ENCODE measurements at regions not wholly inside any gene's neighbourhood (a gene's known extent, or its start where the extent isn't known, plus 50 kb on each side); places are given as distances from the start of the nearest gene placed in this dataset.
A peak's percentile ranks its signal among the peaks of the same experiment; 100 is the strongest.

- Histone ChIP-seq H3K4me1 (no peaks in the 10 kb centered on the region), H3K27me3 (no peaks in the 10 kb centered on the region), H3K27ac (no peak overlapping the region), H3K4me3 (no peak overlapping the region), H3K9me3 (no peaks in the 10 kb centered on the region), H3K36me3 (no peaks in the 10 kb centered on the region)
- DNase-seq (no peak), ATAC-seq (no peak)
- intact Hi-C loops (cut with DNase I): no loop called here
- no peak for TF ChIP-seq CTCF (IDR thresholded peaks at IDR 0.05)
These were observed 129.9 kb upstream of the BANK1 start for GRCh38 chr4:101660607-101661006.

- intact Hi-C loops (cut with DNase I): no loop called here
- Histone ChIP-seq H3K4me1 (no peaks in the 10 kb centered on the region), H3K4me3 (no peak overlapping the region), H3K27ac (no peak overlapping the region), H3K9me3 (no peaks in the 10 kb centered on the region), H3K27me3 (no peaks in the 10 kb centered on the region), H3K36me3 (no peaks in the 10 kb centered on the region)
- ATAC-seq: no peak
- DNase-seq: no peak
- no peak for TF ChIP-seq CTCF (IDR thresholded peaks at IDR 0.05)
These were observed 134.7 kb upstream of the BANK1 start for GRCh38 chr4:101655857-101656256.

GRCh38 chr4:101655005-101655404 is 135.5 kb upstream of the BANK1 start:
- no peak overlapping the region for H3K27ac ChIP-seq
- DNase-seq: no peak
- H3K4me1 ChIP-seq: no peaks in the 10 kb centered on the region
- H3K27me3 ChIP-seq: no peaks in the 10 kb centered on the region
- TF ChIP-seq CTCF (IDR thresholded peaks at IDR 0.05): no peak
- no peak overlapping the region for H3K4me3 ChIP-seq
- H3K9me3 ChIP-seq: no peaks in the 10 kb centered on the region
- H3K36me3 ChIP-seq: no peaks in the 10 kb centered on the region
- intact Hi-C loops (cut with DNase I): no loop called here
- no peak for ATAC-seq

- Histone ChIP-seq H3K27me3 (no peaks in the 10 kb centered on the region), H3K9me3 (no peaks in the 10 kb centered on the region), H3K27ac (no peak overlapping the region), H3K4me3 (no peak overlapping the region), H3K4me1 (no peaks in the 10 kb centered on the region), H3K36me3 (no peaks in the 10 kb centered on the region)
- intact Hi-C loops (cut with DNase I): no loop called here
- ATAC-seq: no peak
- DNase-seq: no peak
- TF ChIP-seq CTCF (IDR thresholded peaks at IDR 0.05): no peak
These were observed 138.8 kb upstream of the BANK1 start for GRCh38 chr4:101651778-101652177.

GRCh38 chr4:101649790-101650515 is 140.6 kb upstream of the BANK1 start:
- H3K27ac ChIP-seq: no peak overlapping the region
- ATAC-seq (peak; percentile 42), DNase-seq (peak in 1 of 4 donors; percentile 13)
- no peak overlapping the region for H3K4me3 ChIP-seq
- H3K9me3 ChIP-seq: no peaks in the 10 kb centered on the region
- no peaks in the 10 kb centered on the region for H3K4me1 ChIP-seq
- intact Hi-C loops (cut with DNase I): no loop called here
- H3K27me3 ChIP-seq: no peaks in the 10 kb centered on the region
- no peak for TF ChIP-seq CTCF (IDR thresholded peaks at IDR 0.05)
- H3K36me3 ChIP-seq: no peaks in the 10 kb centered on the region

Measured in left lung (tissue), 4 donors.